Ishikawa (cell line): ENCODE measurements at regions not wholly inside any gene's neighbourhood (a gene's known extent, or its start where the extent isn't known, plus 50 kb on each side); places are given as distances from the start of the nearest gene placed in this dataset.

Experiments used
- CEBPB ChIP-seq: IDR thresholded peaks from 2 replicates; pipeline ENCODE4 v1.6.1; 2012
- CREB1 ChIP-seq: IDR thresholded peaks from 2 replicates; pipeline ENCODE4 v1.6.1; 2012; ENCODE audit warnings: low read depth
- EGR1 ChIP-seq: IDR thresholded peaks from 2 replicates; pipeline ENCODE4 v1.6.1; 2012
- EP300 ChIP-seq: IDR thresholded peaks from 2 replicates; pipeline ENCODE4 v1.6.1; 2012; ENCODE audit warnings: borderline replicate concordance
- FOXM1 ChIP-seq: IDR thresholded peaks from 2 replicates; pipeline ENCODE4 v1.6.1; 2012; ENCODE audit warnings: low read depth, borderline replicate concordance
- RAD21 ChIP-seq: IDR thresholded peaks from 2 replicates; pipeline ENCODE4 v1.6.1; 2012; ENCODE audit warnings: low read depth
- TAF1 ChIP-seq: IDR thresholded peaks from 2 replicates; pipeline ENCODE4 v1.6.1; 2012; ENCODE audit warnings: low read depth, mild to moderate bottlenecking
- TCF12 ChIP-seq: IDR thresholded peaks from 2 replicates; pipeline ENCODE4 v1.6.1; 2012; ENCODE audit warnings: low read depth
- TEAD4 ChIP-seq: IDR thresholded peaks from 2 replicates; pipeline ENCODE4 v1.6.1; 2012
- YY1 ChIP-seq: IDR thresholded peaks from 2 replicates; pipeline ENCODE4 v1.6.1; 2012; ENCODE audit warnings: low read depth
- TF ChIP-seq, protein P1 (sequence below): IDR thresholded peaks from 2 replicates; pipeline ENCODE4 v1.6.1; 2012
- TF ChIP-seq, protein P2 (sequence below): IDR thresholded peaks from 2 replicates; pipeline ENCODE4 v1.6.1; 2012

DNA sequence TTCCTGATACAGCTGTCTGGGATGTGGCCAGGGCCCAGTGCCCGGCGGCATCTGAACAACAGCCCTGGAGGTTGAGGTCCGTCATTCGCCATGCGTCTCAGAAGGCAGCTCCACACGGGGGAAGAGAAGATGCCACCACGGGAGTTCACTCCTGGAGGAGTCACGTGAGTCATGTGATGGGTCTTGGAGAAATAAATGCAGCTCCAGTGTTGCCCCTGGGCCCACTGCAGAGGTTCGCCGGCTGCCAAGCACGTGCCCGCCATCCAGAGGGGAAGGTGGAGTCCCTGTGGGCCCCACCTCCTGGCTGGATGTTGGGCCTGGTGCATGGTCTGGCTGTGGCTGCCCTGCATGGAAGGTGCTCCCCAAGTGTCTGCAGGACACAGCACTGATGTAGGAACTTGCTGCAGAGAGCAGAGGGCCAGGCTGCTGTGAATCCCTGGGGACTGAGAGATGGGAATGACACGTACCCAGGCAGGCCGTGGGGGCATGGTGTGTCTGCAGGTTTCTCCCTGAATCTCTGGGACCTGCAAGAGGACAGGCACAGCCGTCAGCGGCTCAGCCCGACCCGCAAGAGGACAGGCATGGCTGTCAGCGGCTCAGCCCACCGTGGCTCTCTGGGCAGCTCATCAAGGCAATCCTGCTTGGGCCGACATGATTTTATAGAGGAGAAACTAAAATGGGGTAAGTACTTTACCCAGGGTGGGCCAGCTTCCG lies 418.3 kb upstream of the IRX4 start:
- TF ChIP-seq YY1 (no peak), CEBPB (no peak), TAF1 (no peak), EP300 (no peak), RAD21 (no peak), TCF12 (no peak), TEAD4 (no peak), CREB1 (no peak), EGR1 (no peak), FOXM1 (no peak)
- TF ChIP-seq, protein P1, sequence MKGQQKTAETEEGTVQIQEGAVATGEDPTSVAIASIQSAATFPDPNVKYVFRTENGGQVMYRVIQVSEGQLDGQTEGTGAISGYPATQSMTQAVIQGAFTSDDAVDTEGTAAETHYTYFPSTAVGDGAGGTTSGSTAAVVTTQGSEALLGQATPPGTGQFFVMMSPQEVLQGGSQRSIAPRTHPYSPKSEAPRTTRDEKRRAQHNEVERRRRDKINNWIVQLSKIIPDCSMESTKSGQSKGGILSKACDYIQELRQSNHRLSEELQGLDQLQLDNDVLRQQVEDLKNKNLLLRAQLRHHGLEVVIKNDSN, result no peak
- TF ChIP-seq, protein P2, sequence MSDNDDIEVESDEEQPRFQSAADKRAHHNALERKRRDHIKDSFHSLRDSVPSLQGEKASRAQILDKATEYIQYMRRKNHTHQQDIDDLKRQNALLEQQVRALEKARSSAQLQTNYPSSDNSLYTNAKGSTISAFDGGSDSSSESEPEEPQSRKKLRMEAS, result no peak
